Peyer's patch (tissue), 4 donors: ENCODE measurements at regions not wholly inside any gene's neighbourhood (a gene's known extent, or its start where the extent isn't known, plus 50 kb on each side); places are given as distances from the start of the nearest gene placed in this dataset.

Experiments
- DNase-seq, 3 donors: peaks; one replicate each; pipeline ENCODE4 v3.0.0-alpha.2; 2017 to 2019
- H3K27ac ChIP-seq, 4 donors: fragments of 200-600 bp; sonication (generic); one replicate each; pipeline ENCODE4 v1.5.1; 2016 to 2019
- H3K27me3 ChIP-seq, 2 donors: fragments of 200-600 bp; sonication (generic); one replicate each; pipeline ENCODE4 v1.5.1; 2019
- H3K36me3 ChIP-seq, 3 donors: fragments of 200-600 bp; sonication (generic); one replicate each; pipeline ENCODE4 v1.5.1; 2016 to 2019
- H3K4me1 ChIP-seq, 4 donors: fragments of 200-600 bp; sonication (generic); one replicate each; pipeline ENCODE4 v1.5.1; 2016 to 2019
- H3K4me3 ChIP-seq, 4 donors: fragments of 200-600 bp; sonication (generic); 1 replicate in 3 of 4; 2 replicates in 1 of 4; pipeline ENCODE4 v1.5.1; 2016 to 2019; ENCODE audit warnings: mild to moderate bottlenecking in 1 of 4
- H3K9me3 ChIP-seq, 4 donors: fragments of 200-600 bp; sonication (generic); one replicate each; pipeline ENCODE4 v1.5.1; 2016 to 2019; ENCODE audit warnings: mild to moderate bottlenecking in 1 of 4
- POLR2A ChIP-seq, 2 donors: fragments of 450-650 bp; IDR thresholded peaks; one replicate each; pipeline ENCODE4 v1.5.1; 2017; ENCODE audit warnings: antibody characterized with exemption in 2 of 2, mild to moderate bottlenecking in 2 of 2, moderate library complexity in 2 of 2
- small RNA-seq, 2 donors: library from RNA; depleted of rRNA; stranded (forward); fragments of <200 nt; gene quantifications; one replicate each; pipeline ENCODE3, GENCODE V24; 2016
- TF ChIP-seq, protein P1 (sequence below), 6 experiments: fragments of 450-650 bp in 4 of 6; fragments of 200-600 bp in 2 of 6; sonication (generic) in 1 of 6; IDR thresholded peaks; one replicate each; pipeline ENCODE4 v1.5.1; 2017 to 2019; ENCODE audit warnings: antibody characterized with exemption in 6 of 6, mild to moderate bottlenecking in 3 of 6, moderate library complexity in 1 of 6

DNA sequence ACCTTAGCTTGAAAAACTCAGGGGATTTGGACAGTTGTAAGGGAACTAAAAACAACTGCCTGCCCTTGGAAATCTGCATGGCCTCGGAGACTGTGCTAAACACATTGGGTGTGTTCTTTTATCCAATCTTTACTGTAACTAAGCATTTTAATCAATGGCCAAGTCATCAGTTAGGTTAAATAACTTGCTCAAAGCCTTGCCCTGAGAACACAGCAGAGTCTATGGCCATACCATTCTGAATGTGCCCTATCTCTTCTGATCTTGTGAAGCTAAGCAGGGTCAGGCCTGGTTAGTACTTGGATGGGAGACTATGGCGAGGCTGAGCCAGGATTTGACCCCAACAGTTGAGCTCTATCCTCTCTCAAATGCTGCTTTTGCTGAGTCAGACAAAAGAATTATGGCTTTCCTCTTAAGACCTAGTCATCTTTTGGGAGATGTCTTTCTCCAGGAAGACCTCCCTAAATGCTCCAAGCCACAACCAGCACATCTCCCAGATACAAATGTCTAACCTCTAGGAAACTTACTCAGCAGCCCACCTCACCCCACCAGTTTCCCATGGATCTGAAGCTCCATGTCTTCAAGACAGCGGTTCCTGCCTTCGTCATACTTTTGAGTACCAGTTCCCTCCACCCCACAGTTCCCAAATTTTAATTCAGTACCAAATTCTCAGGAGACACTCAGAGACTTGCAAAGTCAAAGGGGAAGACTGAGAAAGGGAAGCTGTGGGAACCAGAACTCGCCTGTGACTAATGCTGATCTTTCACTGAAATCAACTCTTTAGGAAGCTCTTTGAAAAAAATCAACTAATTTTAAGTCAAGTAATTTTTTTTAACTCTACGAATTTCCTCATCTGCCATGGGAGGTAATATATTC lies 336.1 kb downstream of the MAF start:
- Histone ChIP-seq H3K27ac (no peak overlapping the region), H3K4me1 (peaks cover 0 to 5% (median 2%) of the 10 kb centered on the region in 4 donors), H3K4me3 (no peak overlapping the region), H3K27me3 (no peaks in the 10 kb centered on the region), H3K9me3 (no peaks in the 10 kb centered on the region), H3K36me3 (no peaks in the 10 kb centered on the region)
- no peak for DNase-seq
- no peak for TF ChIP-seq POLR2A (IDR thresholded peaks at IDR 0.05)
- TF ChIP-seq, protein P1, sequence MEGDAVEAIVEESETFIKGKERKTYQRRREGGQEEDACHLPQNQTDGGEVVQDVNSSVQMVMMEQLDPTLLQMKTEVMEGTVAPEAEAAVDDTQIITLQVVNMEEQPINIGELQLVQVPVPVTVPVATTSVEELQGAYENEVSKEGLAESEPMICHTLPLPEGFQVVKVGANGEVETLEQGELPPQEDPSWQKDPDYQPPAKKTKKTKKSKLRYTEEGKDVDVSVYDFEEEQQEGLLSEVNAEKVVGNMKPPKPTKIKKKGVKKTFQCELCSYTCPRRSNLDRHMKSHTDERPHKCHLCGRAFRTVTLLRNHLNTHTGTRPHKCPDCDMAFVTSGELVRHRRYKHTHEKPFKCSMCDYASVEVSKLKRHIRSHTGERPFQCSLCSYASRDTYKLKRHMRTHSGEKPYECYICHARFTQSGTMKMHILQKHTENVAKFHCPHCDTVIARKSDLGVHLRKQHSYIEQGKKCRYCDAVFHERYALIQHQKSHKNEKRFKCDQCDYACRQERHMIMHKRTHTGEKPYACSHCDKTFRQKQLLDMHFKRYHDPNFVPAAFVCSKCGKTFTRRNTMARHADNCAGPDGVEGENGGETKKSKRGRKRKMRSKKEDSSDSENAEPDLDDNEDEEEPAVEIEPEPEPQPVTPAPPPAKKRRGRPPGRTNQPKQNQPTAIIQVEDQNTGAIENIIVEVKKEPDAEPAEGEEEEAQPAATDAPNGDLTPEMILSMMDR (IDR thresholded peaks at IDR 0.05) = no peak

DNA sequence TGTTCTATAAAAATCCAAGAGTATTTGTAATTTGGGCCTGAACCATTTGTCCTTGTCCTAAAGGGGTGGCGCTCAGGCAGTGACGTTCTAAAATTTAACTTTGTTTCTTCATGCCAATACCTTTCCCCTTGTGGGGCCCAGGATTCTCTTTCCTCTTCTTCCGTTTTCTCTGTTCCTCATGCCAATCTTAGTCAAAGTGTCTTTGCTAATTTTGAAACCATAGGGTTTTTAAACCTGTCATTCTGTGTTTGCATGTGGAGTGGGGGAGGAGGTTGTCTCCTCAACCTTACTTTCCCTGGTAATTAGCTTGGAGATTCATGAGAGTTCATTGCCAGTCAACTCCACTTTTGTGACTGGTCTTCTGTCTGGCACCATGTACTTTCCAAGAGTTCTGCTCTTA lies 337.1 kb downstream of the MAF start:
- Histone ChIP-seq H3K4me1 (no peaks in the 10 kb centered on the region), H3K27me3 (no peaks in the 10 kb centered on the region), H3K27ac (no peak overlapping the region), H3K4me3 (no peak overlapping the region), H3K36me3 (no peaks in the 10 kb centered on the region), H3K9me3 (no peaks in the 10 kb centered on the region)
- TF ChIP-seq POLR2A (IDR thresholded peaks at IDR 0.05) = no peak
- TF ChIP-seq, protein P1 (IDR thresholded peaks at IDR 0.05) = no peak
- no peak for DNase-seq

Small RNA genes lying in the stretch of these regions (small RNA-seq; reads per million reads assigned to genes)
- gene RNA5SP431 = 0 reads per million in 2 donors
